ENCODE measurements at regions not wholly inside any gene's neighbourhood (a gene's known extent, or its start where the extent isn't known, plus 50 kb on each side); places are given as distances from the start of the nearest gene placed in this dataset.

DNA sequence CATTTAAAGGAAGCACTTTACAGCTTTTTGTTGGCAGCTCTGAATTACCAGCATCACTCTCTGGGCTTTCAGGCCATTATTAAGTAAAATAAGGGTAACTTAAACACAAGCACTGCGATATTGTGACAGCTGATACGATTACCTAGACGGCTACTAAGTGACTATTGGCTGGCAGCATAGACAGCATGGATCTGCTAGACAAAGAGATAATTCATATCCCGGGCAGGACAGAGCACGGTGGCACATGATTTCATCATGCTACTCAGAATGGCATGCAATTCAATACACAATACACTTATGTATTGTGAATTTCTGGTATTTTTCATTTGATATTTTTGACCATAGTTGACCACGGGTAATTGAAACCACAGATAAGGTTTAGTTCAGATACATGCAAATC lies 522.0 kb upstream of the LRRN3 start:
- H3K4me3 ChIP-seq (ENCODE audit: low read depth, low read length), result no peak overlapping the region
- H3K27ac ChIP-seq (ENCODE audit: extremely low read depth, low read depth, low read length), result no peak overlapping the region
- H3K4me1 ChIP-seq (ENCODE audit: control insufficient read depth, insufficient read depth, low read length), result no peaks in the 10 kb centered on the region
- no peaks in the 10 kb centered on the region for H3K9me3 ChIP-seq (ENCODE audit: control insufficient read depth, insufficient read depth, low read depth, low read length)
- peak; percentile 45; the same call in 1 of the 2 replicates for TF ChIP-seq ZBTB20 (tag by site-specific recombination; IDR thresholded peaks at IDR 0.05)
- TF ChIP-seq ZNF121 (tag by site-specific recombination; IDR thresholded peaks at IDR 0.05), result no peak
- ChIA-PET POLR2A (no interaction called here), CTCF (no interaction called here)
- H3K36me3 ChIP-seq (ENCODE audit: control insufficient read depth in 2 of 2, insufficient read depth in 1 of 2, low read length in 2 of 2), result no peaks in the 10 kb centered on the region

GRCh38 chr7:110569486-110570205 lies 521.3 kb upstream of the LRRN3 start:
- POLR2A ChIA-PET, result no interaction called here

GRCh38 chr7:110573862-110574528 lies 516.9 kb upstream of the LRRN3 start:
- ChIA-PET POLR2A (no interaction called here), CTCF (interaction anchor here (1.3 kb wide), 1 partner anchor 20 kb away, joined by 3 read pairs; no protein-coding TSS in a partner anchor)
- H3K4me1 ChIP-seq (ENCODE audit: control insufficient read depth, insufficient read depth, low read length), result no peaks in the 10 kb centered on the region
- H3K36me3 ChIP-seq (ENCODE audit: control insufficient read depth in 2 of 2, insufficient read depth in 1 of 2, low read length in 2 of 2), result no peaks in the 10 kb centered on the region
- no peak overlapping the region for H3K27ac ChIP-seq (ENCODE audit: extremely low read depth, low read depth, low read length)
- H3K4me3 ChIP-seq (ENCODE audit: low read depth, low read length), result no peak overlapping the region
- no peaks in the 10 kb centered on the region for H3K9me3 ChIP-seq (ENCODE audit: control insufficient read depth, insufficient read depth, low read depth, low read length)
- TF ChIP-seq SCRT2 (tag by site-specific recombination; IDR thresholded peaks at IDR 0.05) (no peak), PRDM2 (tag by site-specific recombination; IDR thresholded peaks at IDR 0.05; ENCODE audit: borderline replicate concordance) (no peak), ZFP37 (tag by site-specific recombination; IDR thresholded peaks at IDR 0.05) (0 out of 2 replicates have a peak, but pooled peaks have one; percentile 57)
- TF ChIP-seq, protein P1, sequence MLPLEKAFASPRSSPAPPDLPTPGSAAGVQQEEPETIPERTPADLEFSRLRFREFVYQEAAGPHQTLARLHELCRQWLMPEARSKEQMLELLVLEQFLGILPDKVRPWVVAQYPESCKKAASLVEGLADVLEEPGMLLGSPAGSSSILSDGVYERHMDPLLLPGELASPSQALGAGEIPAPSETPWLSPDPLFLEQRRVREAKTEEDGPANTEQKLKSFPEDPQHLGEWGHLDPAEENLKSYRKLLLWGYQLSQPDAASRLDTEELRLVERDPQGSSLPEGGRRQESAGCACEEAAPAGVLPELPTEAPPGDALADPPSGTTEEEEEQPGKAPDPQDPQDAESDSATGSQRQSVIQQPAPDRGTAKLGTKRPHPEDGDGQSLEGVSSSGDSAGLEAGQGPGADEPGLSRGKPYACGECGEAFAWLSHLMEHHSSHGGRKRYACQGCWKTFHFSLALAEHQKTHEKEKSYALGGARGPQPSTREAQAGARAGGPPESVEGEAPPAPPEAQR (tag by site-specific recombination; IDR thresholded peaks at IDR 0.05), result no peak

More at GRCh38 chr7:110569486-110570205, 521.3 kb upstream of the LRRN3 start:
- Histone ChIP-seq H3K9me3 (ENCODE audit: control insufficient read depth, insufficient read depth, low read depth, low read length) (no peaks in the 10 kb centered on the region), H3K27ac (ENCODE audit: extremely low read depth, low read depth, low read length) (no peak overlapping the region), H3K4me1 (ENCODE audit: control insufficient read depth, insufficient read depth, low read length) (no peaks in the 10 kb centered on the region), H3K4me3 (ENCODE audit: low read depth, low read length) (no peak overlapping the region), H3K36me3 (ENCODE audit: control insufficient read depth in 2 of 2, insufficient read depth in 1 of 2, low read length in 2 of 2) (no peaks in the 10 kb centered on the region)
- TF ChIP-seq ZBTB49 (tag by site-specific recombination; IDR thresholded peaks at IDR 0.05; ENCODE audit: low read depth) (no peak), BCL11A (tag by site-specific recombination; IDR thresholded peaks at IDR 0.05; ENCODE audit: low read depth) (no peak)
- TF ChIP-seq, protein P2, sequence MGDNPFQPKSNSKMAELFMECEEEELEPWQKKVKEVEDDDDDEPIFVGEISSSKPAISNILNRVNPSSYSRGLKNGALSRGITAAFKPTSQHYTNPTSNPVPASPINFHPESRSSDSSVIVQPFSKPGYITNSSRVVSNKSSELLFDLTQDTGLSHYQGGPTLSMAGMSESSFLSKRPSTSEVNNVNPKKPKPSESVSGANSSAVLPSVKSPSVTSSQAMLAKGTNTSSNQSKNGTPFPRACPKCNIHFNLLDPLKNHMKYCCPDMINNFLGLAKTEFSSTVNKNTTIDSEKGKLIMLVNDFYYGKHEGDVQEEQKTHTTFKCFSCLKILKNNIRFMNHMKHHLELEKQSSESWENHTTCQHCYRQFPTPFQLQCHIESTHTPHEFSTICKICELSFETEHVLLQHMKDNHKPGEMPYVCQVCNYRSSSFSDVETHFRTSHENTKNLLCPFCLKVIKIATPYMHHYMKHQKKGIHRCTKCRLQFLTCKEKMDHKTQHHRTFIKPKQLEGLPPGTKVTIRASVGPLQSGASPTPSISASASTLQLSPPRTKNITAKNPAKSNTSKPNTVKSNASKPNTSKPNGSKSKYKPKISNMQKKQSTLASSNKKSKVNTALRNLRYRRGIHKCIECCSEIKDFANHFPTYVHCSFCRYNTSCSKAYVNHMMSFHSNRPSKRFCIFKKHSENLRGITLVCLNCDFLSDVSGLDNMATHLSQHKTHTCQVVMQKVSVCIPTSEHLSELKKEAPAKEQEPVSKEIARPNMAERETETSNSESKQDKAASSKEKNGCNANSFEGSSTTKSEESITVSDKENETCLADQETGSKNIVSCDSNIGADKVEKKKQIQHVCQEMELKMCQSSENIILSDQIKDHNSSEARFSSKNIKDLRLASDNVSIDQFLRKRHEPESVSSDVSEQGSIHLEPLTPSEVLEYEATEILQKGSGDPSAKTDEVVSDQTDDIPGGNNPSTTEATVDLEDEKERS (tag by site-specific recombination; IDR thresholded peaks at IDR 0.05), result no peak
- CTCF ChIA-PET, result no interaction called here
